SKM-1 treated with dmso at 0.1 percent for 144 hours (cell line): ENCODE measurements at regions not wholly inside any gene's neighbourhood (a gene's known extent, or its start where the extent isn't known, plus 50 kb on each side); places are given as distances from the start of the nearest gene placed in this dataset.

ENCODE experiments used
- DNase-seq: peaks from one replicate; lab custom pipeline; 2025; ENCODE audit not compliant: unreplicated experiment; lab: John Stamatoyannopoulos, UW

DNA sequence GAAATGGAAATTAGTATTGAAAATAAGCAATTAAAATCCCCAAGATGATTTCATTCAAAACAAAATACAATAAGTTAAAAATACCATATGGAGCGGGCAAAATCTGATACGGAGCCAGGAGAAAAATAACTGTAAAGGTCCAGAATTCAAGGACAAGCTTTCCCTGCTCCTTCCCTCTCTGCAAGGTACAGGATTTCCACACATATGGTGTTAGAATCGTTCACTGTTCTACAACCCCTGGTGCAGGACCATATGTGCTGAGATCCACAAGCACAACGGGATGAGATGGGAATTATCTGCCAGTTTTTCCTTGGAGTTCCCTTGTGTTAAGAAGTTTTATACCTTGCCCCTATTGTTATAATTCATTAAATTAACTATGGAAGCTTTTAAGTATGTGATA is 94.7 kb upstream of the DMAC1 start:
- DNase-seq = no peak

DNA sequence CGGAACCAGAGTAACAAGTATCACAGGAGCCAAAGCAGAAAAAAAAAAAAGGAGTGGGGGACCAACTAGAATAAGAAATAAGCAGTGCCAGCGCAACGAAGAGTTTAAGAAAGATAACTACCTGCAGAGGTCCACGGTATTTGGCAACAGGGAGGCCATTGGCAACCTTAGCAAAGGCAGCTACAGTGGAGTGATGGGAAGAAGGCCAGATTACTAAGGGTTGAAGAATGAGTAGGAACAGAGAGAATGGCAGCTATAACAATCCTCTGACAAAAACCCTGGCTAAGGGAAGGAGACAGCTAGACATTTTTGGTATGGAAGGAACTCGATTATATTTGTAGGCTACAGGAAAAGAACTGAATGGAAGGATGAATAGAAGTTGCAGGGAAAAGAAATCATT is 93.4 kb upstream of the DMAC1 start:
- no peak for DNase-seq

DNA sequence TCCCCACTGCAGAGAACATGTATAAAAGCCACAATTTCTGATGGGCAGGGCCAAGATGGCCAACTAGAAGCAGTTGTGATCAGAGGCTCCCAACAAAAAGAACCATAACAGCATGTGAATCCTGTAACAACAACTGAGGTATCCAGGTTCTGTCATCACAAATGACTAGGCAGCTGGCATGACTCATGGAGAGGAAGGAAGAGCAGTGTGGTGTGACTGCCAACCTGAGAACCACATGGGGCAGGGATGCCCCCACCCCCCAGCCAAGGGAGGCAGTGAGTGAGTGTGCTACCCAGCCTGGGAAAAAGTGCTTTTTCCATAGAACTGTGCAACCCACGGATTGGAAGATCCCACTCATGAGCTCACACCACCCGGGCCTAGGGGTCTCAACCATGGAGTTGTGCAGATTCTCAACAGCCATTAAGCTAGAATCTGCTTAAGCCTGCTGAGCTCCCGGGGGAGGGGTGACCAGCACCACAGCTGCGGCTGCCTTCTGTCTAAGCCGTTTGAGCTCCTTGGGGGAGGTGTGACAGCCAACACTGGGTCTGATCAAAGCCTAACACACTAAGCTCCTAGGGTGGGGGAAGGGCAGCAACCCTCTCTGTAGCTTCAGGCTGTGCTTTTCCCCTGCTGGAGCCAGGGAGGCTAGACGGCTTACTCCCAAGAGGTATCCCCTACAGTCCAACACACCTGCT is 80.1 kb upstream of the DMAC1 start:
- DNase-seq = no peak

DNA sequence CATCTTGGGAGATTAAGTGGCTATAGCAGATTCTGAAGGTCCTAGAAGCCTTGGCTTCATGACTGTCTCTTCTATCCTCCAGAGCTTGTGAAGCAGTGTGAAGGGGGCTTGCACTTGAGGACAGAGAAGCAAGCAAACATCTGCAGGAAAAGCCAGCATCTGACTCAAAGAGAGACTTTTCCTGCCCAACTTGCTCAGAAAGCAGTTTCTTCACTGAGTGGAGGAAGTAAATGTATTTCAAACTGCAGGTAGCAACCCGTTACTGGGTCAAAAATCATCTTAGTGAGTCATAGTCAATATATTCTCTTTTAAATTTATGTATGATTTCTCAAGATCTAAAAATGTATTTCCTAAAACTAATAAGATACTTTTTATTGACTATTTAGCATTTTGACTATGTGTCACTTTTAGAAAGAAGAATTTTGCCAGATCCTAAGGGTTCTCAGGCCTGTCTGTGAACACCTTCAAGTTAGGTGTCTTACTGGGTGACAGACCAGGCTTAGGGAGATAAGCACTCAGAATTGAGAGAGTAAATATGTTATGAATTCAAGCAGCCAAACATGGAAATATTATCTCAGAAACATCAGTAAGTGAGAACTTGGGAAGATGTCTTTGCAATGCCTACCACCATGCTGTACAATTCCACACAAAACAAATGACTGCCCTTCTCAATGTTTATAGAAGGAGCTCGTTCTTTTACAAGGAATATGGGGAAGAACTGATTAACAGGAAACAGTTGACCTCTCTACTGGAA is 72.6 kb upstream of the DMAC1 start:
- no peak for DNase-seq

DNA sequence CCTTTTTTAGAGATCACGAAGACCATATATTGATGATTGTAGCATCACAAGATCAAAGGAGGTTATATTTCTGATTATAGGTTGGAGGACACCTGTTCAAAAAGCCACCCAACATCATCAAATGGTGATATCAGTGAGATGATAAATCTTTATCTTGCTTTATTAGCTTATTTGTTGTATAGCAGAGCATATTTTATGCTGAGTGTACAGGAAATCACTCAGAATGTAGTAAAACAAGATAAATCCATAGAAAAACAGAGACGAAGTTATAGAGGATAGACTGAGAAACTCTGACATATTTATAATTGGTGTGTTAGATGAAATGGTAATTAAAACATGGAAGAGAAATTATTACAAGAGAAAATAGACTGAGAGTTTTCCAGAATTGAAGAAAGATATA is 69.8 kb upstream of the DMAC1 start:
- no peak for DNase-seq

DNA sequence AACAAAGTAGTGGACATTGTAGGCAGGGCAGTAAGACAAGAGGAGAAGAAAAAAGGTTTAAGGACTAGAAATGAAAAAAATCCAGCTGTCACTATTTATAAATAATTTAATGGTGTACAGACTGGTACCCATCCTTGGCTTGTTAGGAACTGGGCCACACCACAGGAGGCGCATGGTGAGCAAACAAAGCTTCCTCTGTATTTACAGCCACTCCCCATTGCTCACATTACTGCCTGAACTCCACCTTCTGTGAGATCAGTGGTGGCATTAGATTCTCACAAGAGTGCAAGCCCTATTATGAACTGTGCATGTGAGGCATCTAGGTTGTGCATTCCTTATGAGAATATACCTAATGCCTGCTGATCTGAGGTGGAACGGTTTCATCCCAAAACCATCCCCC is 62.6 kb upstream of the DMAC1 start:
- no peak for DNase-seq

DNA sequence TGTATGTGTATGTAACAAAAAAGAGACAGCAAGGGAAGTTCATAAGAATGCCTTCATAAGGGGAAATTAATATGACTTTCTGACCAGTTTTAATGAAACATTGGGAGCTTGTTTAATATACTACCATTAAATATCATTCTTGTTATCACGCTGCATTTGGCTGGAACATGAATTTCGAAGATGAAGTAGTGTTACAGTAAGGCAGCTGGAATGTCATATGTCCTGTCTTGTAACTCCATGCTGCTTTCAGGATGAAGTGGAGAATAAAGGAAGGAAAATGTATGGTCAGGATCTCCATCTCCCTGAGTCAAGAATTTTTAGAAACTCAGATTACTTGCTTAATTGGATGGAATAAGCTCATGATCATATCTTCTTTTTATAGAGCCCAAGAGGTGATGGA is 61.5 kb upstream of the DMAC1 start:
- DNase-seq = no peak

DNA sequence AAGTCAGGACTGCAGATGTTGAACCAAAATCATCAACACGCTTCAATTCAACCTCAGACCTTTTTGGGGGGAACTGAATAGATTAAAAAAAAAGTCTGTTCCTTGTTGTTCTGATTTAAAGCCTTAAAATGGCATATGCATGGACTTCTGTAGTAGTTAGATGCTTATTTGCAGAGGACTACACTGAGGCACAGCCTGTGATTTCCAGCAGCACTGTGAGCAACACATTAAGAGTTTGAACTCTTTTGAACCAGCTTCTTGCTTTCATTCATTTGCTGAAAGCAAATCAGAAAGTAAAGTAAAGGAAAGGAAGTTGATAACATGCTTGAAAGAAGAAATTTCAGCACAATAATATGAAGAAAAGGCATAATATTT is 60.7 kb upstream of the DMAC1 start:
- DNase-seq = no peak

DNA sequence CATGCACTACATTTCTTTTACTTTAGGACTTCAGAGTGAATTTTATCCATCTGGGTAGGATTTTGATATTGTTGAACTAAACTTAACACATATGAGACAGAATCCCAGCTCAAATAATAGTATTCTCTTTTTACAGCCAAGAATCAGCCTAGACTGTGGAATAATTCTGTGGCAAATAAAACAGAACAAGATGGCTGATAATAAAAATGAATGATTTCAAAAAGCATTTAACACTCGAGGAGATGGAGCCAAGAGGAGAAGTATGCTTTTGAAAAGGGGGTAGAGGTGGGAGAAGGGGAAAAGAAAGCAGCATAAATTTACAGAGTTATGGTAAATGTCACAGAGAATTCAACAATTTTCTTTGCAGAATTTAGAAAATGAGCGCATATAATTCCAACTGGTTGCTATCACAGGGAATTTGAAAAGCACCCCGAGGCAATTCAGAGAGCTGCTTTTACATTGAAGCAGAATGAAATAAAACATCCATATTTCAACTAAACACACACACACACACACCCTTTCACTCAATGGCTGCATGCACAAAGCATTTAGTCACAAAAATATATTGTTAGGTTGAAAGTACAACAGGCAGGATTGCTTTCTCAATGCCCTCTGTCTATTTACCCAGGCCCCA is 60.2 kb upstream of the DMAC1 start:
- DNase-seq = no peak

DNA sequence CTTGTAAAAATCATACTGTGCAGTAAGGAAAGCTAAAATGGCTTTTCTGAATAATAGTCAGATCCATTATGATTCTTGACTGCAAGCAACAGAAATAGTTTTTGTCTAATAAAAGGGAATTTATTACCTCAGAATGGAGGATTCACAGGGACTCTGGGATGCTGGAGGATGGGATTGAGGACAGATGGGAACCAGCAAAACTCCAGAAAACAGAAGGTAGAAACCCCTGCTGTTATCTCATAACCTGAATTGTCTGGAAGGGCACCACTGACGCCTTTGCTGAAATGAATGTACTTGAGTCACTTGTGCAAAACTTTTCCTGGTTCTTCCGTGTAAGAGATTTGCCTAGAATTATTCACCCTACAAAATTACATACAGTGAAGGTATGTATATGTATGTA is 58.6 kb upstream of the DMAC1 start:
- DNase-seq = no peak

DNA sequence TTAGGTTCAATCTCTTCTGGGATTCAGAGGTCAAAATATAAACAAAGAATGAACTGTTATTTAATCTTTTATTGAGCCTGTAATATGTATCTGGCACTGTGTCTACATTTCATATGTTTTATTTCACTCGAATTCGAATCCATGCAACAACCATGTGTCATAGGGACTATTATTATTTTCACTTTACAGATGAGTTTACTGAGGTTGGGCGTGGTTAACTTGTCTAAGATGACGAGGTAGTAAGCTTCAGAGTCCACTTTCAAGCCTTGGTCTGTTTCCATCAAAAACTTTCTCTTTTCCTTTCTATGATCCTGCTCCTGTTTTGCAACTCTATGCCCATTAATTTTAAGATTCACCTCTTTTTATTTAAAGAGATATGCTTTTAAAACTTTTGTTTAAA is 55.2 kb upstream of the DMAC1 start:
- no peak for DNase-seq
